Suppressor macrophage treated with lipopolysaccharide for 1 hour (primary cell): ENCODE measurements at regions not wholly inside any gene's neighbourhood (a gene's known extent, or its start where the extent isn't known, plus 50 kb on each side); places are given as distances from the start of the nearest gene placed in this dataset.
A peak's percentile ranks its signal among the peaks of the same experiment; 100 is the strongest.
"Not testable (repeated sequence)": the region's sequence is repeated elsewhere in the genome, so short reads cannot be mapped to it uniquely, and the experiment has no call there.

Experiments
- DNase-seq, 3 donors: peaks; one replicate each; pipeline ENCODE4 v3.0.0-alpha.2; 2020 to 2022

DNA sequence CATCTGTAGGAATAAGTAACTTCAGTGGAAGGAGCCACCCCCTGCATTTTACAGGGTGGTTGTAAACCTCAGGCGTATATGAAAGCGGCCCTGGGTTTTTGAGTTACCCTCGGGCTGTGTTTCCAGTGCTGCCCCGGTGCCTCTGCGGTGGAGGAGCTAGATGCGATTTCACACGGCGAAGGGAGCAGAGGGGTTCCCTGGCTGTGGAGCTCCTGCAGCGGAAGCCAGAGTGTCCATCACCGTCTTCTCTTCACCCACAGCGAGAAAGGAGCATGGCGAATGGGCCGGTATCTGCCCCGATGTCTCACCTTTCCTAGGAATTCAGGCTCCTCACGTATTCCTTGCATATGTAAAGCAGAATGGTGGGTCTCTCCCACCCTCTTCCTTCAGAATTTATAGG lies 253.6 kb downstream of the THBS2 start:
- DNase-seq = no peak

DNA sequence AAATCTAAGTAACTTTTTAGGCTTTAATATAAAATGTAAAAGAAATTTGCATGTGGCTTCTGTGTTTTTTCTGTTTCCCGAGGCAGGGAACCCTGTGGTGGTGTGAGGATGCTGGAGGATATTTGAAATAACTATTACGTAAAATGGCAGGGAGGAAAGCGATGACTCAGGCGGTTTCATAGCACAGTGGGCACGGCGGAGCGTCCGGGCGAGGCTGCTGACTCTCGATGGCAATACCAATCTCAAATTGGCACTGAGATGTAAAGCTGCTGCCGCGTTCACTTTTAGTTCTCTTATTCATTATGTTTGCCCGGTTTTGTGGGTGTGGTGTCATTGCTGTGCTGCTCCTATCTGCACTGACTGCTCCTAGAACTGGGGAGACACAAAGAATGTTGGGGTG lies 254.3 kb downstream of the THBS2 start:
- peak in 1 of 3 donors; percentile 17 for DNase-seq

DNA sequence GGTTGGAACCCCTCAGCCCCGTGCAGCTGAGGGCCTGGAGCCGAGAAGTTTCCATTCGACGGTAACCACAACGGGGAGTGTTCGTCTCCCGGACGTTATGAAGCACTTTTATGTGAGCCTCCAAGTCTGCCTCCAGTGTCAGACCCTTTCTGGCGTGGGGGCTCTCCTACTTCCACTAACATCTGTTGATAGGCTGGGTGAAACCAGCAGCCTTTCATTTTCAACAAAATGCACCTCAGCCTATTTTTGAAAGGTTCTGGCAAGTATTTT lies 257.4 kb downstream of the THBS2 start:
- DNase-seq = no peak

DNA sequence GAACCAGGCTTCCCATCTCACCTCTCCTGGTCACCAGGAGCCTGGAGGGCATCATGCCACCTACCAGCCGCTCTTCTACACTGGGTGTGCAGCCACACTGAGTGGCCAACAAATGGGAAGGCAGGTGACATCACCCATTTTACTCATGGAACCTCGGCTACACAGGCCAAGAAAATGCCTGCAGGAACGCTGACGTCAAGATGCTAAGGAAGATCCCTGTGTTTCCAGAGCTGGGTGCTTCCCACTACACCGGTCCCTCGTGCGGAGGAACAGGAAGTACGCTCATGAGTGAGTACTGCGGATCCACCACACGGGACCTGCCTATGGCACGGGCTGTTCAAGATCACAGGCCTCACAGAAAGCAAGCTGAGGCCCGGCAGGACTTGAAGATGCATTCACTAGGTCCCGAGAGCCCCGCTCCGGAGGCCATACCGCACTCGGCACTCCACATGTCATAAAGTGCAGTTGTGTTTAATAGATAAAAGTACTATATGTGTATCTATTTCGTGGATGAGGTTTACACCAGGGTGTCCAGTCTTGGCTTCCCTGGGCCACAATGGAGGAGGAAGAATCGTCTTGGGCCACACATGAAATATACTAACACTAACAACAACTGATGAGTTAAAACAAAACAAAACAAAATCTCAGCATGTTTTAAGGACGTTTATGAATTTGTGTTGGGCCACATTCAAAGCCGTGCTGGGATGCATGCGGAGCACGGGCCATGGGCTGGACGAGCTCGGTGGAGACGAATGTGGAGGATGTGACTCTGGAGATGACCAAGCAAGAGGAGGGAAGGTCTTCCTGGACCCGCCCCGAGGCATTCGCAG lies 257.9 kb downstream of the THBS2 start:
- no peak for DNase-seq

DNA sequence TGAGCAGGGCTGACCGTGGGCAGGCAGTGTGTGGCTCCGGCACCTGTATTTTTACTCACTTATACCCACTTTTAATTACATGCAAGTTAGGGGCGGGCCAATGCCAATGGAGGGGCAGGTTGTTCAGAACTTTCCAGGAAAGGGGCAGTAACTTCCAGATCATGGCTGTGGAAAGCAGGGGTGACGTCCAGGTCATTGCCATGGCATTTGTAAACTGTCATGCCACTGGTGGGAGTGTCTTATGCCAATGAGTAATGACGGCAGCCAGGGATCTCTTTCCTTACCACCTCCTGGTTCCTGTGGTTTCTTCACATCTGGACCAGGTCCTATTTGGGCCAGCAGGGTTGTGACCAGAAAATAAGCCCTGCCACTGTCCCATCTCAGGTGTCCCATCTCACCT lies 258.7 kb downstream of the THBS2 start:
- DNase-seq = no peak

DNA sequence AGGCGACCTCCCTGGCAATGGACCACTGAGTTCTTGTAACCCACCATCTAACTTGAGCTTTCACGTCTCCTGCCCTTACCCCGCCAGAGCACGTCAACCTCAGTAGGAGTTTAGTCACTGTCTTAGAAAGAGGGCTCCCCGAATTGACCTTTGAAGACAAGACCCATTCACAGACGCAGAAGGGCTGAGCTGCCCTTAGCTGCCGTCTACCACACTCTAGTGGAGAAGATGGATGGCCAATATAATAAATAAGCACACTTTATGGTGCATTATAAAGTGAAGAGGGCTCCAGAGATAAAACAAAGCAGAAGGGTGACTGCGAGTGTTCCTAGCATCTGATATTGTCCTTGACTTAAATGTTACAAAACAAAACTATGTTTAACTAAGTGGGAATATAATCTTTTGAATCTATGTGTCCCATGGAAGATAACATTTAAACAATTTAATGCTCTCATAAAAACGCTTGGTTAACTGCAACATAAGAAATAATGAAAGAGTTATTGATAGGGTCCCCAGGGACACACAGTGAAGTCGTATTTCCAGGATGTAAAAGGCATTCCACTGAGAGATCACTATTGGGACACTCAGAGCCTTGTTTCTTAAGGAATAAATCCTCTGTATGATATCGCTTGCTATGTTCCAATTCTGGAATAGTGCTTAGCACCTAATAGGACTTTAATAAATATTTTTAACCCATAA lies 261.1 kb downstream of the THBS2 start:
- no peak for DNase-seq

DNA sequence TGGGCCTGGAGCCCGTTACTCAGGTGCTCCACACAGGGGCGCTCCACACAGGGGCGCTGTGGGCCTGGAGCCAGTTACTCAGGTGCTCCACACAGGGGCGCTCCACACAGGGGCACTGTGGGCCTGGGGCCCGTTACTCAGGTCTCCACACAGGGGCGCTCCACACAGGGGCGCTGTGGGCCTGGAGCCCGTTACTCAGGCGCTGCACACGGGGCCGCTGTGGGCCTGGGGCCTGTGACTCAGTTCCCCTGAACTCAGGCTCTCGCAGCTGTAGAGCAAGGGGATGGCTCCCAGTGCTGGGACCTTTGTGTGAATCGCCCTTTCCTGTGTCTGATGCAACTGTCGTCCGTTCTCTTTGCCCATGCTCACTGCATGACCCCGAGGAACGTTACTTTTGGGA lies 262.0 kb downstream of the THBS2 start:
- not testable (repeated sequence) for DNase-seq

DNA sequence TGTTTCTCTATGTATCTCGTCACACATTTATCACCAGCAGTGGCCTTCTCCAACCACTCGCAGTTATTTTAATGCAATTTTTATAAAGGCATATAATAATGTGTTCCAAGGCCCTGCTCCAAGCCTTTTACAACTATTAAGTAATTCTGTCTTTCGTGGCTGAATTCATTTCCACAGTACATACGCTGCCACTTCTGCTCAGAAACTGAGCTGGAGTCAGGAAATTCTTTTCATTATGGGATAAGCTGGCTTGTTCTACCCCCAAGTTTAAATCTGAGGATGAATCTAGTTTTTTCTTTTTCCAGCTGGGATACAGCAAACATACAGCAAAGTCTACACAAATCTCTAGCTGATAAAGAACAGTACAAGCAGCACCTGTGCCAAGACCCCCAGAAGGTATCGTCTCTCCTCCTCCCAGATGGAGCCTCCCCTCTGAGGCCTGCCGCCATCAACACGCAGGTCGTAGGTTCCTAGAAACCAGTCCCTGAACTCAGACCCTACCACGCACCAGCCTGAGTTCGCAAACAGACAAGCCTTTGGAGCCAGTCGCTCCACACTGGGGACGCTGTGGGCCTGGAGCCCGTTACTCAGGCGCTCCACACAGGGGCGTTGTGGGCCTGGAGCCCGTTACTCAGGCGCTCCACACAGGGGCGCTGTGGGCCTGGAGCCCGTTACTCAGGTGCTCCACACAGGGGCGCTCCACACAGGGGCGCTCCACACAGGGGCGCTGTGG lies 263.5 kb downstream of the THBS2 start:
- no peak for DNase-seq

DNA sequence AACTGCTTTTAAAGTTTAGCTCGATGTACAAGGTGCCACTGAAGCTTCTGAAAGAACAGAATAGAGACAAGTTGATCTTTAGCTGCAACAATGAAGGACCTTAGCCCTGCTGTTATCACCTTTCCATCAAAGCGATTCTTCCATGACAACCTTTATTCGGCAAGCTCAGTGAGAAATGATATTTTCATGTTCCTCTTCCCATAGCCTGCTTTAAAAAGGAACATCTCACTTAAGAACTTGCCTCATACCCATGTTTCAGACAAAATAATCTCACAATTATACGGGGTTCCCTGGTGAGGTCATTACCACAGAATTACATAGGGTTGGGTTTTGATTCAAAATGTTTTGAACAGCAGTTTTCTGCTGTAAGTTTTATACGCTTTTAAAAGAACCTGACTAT lies 264.2 kb downstream of the THBS2 start:
- DNase-seq = no peak

DNA sequence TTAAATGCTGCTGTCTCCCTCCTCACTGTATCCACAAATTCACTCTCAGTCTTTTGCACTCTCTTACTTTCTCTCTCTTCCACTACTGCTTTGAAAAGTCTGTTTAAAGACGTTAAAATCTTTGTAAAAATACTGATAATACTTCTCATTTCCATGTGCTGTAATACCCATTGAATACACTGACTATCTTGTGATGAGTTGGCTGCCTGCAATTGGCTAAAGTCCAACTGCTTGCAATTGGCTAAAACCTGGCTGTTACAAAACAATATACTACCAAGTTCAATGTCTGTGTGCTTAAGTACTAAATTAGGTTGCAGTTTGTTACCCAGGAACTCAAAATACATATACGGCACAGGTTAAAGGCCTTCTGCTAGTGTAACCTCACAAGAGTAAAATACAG lies 264.8 kb downstream of the THBS2 start:
- DNase-seq = no peak

DNA sequence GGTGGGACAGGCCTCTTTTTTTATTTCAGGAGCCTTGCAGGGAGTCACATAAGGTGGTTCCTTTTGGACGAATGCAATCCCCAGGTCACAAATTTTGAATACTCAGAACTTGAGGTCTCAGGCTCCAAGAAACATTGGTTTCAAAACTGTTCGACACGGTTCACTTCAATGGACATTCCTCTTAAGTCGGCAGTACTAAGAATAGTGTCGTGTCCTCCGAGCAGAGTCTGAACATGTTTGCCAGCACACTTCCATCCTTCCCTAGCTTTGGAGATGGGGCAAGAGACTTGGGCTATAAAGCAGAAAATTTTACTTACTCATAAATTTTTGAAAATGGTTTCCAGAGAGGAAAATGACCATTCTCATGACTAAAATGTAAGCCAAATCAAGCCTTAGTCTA lies 265.4 kb downstream of the THBS2 start:
- no peak for DNase-seq

DNA sequence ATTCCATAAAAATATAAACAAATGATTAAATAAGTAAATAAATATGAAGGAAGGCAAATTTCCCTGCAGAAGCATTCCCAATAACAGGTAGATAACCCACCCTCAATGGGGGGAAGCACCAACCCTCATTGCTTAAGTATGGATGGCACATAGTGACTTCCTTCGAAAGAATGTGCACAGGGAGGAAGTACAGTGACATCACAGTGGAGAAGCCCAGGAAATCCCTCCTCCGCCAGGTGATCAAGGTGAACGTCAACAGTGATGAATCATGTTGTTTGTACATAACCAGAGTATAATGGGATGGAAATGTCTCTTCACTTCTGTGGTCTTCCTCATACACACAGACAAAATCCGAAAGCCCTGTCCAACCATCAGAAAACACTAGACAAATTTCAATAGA lies 267.9 kb downstream of the THBS2 start:
- no peak for DNase-seq

DNA sequence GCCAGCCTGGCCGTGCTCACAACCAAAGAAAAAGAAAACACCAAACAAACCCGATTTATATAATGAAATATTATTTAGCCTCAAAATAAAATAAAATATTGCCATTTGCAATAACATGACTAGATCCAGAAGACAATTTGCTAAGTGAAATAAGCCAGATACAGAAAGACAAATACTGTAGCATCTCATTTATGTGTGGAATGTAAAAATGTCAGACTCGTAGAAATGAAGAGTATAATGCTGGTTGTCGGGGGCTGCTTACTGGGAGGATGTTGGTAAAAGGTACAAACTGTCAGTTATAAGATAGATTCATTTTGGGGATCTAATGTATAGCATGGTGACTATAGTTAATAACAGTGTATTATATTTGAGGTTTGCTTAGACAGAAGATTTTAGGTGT lies 269.7 kb downstream of the THBS2 start:
- DNase-seq = no peak

DNA sequence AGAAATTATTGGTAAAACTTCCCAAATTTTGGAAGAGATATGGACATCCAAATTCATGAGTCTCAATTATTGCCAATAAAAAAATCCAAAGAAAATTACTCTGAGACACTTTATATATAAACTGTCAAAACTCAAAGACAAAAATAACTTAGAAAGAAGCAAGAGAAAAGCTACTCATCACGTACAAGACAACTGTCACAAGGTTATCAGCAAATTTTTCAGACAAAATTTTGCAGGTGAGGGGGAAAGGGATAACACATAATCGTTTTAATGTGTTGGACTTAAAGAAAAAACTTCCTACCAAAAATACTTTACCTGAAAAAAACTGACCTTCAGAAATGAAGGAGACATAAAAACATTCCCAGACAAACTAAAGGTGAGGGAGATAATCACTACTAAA lies 272.5 kb downstream of the THBS2 start:
- DNase-seq = no peak

DNA sequence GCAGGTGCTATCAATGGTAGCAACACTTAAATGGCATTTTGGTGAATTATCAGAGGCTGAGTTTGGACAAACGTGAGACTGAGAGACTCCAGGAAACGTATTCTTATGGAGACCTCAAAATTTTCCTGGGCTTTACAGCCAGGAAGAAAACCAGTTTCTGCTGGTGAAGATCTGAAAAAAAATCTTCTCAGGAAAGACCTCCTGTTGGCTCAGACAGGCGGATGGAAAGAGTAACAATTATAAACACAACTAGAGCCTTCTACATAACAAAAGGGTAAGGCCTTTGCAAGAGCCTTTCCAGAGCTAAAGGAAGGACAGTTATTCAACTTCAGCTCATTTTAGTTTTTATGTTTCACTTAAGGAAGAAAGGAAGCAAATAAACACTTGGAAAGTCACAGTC lies 274.4 kb downstream of the THBS2 start:
- DNase-seq = no peak

DNA sequence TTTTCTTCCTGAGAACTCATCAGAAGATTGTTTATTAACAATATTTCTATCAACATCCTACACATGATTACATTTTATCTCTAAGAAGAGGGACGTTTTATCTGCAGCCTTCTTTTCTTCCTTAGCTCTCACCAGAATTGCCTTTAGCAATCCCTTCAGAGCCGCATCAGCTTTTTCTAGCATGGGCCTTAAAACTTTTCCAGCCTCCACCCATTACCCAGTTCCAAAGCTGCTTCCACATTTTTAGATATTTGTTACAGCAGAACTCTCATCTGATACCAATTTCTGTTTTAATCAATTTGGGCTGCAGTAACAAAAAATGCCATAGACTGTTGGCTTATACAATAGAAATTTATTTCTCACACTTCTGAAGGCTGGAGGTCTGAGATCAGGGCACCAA lies 281.5 kb downstream of the THBS2 start:
- DNase-seq = no peak

DNA sequence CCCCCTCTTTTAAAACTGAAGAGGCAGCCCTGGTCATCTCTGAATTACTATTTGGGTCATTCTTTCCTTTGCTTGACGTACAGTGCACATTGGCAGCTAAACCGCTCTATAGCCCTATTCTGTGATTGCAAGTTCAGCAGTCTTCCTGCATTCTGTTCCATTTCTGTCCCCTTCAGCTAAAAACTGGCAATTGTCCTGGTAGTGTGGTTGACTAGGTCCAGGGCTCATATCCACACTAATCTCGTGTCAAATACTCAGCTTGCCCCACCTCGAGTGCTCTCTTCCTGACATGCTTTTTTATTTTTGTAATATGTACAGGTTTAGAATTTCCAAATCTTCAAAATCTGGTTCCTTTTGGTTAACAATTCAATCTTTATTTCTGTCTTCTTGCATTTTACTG lies 282.1 kb downstream of the THBS2 start:
- no peak for DNase-seq

DNA sequence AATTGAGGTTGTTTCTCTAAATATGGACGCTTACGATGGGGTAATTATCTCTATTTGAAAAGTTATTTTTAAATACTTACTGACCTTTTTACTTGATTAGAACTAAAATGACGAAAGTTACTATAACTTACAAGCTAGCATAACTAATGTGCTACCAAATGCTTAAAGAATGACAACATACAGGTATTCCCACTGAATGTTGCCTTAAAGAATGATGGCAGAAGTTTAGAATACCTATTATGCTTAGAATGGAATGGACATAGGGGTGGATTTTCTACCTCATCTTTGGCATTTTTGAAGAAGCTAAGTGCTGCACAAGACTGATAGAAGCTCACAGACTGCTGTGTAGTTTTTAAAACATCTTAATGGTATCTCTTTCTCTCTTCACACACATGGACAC lies 284.8 kb downstream of the THBS2 start:
- DNase-seq = no peak

DNA sequence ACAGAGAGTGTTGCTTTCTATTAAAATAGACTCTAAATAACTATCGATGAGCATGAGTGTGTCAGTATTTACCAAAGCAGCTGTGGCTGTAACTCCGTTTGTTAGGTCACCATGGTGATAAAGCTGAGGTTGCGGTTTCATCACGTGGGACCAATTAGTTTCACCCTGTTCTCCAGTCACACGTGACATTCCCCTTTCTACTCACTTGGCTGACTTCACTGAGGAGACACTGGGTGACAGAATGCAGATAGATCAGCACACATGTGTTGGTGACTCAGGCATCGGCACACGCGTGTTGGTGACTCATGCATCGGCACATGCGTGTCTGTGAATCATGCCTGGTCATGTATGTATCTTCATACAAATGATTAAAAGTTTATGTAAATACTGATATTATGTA lies 285.4 kb downstream of the THBS2 start:
- DNase-seq = no peak

DNA sequence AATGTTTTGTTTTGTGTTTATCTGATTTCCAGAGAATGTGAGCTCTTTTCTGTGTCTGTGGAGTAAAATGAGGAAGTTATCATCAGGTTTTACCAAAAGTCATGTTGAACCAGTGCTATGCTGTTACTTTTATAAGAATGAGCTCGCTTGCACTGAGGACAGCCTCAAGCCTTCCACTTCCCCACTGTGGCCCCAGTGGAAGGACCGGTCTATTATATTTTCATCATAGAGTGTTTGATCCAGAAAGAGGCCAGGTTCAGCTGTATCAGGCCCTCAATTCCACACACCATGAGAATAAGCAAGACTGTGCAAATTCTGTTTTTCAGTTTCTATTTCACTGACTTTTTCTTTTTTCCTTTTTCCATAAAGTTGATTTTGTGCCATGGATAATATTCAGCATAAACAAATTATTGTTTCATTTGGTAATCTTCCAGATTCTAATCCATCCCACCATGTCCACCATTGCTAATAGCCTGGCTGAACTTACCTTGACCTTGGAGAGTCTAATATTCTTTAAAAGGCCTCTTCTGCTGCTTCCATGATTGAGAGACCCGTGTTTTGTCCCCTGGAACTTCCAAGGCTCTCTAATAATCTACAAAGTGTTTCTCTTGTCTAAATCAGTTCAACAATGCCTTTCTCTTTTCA lies 286.2 kb downstream of the THBS2 start:
- DNase-seq = no peak

DNA sequence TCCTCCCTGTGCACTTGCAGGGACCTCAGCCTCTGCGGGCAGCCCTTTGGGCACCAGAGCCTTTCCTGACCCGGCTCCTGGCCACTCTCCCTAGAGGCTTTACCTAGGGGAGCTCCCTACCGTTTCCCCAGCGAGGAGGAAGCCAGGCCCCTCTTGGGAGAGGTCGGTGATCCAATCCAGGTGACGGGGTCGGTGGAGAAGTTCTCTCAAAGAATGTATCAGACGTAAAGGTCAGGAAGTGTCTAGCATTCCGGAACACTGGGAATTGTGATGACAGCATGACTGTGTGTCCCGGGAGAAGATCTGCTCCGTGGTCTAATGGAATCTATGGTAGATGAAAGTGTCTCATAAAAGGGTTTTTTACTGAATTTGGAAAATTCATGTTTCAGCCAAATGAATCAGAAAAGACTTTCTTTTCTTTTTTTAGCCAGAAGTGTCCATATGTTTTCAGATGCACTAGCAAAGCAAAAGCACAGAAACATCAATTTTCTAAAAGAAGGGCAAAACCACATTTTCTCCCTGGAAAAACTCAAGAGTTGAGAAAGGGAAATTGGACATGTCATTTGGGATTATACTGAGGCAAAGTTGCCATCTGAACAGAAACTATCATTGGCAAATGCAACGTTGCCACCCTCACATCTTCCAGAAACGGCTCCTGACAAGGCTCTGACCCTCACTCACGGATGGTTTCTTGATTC lies 289.4 kb downstream of the THBS2 start:
- no peak for DNase-seq

DNA sequence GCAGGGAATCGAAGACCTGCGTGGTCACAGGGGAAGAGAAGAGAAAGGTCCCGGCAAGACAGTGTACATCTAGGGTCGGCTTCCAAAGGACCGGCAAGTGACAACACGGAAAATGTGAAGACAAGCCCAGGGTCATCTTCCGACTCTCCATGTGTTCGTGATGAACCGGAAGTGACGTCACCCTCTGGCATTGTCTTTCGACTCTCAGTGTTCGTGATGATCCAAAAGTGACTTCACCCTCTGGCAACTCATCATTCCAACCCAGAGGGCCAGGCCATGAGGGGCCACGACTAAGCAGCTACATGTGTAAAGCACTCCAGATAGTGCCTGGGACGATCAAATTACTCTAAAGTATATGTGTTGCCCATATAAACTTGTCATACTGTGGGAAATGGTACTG lies 290.8 kb downstream of the THBS2 start:
- no peak for DNase-seq

DNA sequence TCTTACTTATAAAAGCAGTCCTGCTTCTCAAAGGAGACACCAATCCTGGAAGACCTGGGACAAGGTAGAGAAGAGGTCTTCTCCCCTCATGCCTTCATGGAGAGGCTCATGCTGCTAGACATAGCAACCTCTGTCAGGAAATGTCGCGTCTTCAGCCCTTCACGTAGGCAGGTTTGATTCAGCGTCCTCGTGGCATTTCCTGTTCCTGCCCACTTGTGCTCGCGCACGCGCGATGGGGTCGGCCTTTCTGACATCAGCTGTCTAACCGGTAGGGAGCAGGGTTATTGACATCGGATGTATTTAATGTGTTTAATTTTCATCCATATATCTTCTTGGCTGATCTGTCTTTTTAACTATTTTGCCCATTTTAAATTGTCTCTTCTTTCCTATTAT lies 292.4 kb downstream of the THBS2 start:
- DNase-seq = no peak
